ENCODE measurements at regions not wholly inside any gene's neighbourhood (a gene's known extent, or its start where the extent isn't known, plus 50 kb on each side); places are given as distances from the start of the nearest gene placed in this dataset.

DNA sequence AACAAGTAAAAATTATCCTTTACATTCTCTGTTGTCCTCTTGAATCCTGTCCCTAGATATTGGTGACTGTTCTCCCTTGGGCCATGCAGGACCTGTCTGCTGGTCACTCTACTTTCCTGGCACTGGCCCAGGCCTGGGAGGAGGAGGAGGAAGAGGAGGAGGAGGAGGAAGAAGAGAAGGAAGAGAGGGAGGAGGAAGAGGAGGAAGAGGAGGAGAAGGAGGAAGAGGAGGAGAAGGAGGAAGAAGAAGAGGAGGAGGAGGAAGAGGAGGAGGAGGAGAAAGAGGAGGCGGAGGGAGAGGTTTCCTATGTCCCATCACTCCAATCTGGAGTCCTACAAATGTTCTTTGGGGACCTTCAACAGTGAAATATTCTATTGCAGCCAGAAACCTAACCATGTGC, 97.3 kb upstream of the NAMPT start:
- no peak for TF ChIP-seq POLR2A (IDR thresholded peaks at IDR 0.05)
- TF ChIP-seq, protein P1, sequence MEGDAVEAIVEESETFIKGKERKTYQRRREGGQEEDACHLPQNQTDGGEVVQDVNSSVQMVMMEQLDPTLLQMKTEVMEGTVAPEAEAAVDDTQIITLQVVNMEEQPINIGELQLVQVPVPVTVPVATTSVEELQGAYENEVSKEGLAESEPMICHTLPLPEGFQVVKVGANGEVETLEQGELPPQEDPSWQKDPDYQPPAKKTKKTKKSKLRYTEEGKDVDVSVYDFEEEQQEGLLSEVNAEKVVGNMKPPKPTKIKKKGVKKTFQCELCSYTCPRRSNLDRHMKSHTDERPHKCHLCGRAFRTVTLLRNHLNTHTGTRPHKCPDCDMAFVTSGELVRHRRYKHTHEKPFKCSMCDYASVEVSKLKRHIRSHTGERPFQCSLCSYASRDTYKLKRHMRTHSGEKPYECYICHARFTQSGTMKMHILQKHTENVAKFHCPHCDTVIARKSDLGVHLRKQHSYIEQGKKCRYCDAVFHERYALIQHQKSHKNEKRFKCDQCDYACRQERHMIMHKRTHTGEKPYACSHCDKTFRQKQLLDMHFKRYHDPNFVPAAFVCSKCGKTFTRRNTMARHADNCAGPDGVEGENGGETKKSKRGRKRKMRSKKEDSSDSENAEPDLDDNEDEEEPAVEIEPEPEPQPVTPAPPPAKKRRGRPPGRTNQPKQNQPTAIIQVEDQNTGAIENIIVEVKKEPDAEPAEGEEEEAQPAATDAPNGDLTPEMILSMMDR (IDR thresholded peaks at IDR 0.05): no peak
